ENCODE measurements at regions not wholly inside any gene's neighbourhood (a gene's known extent, or its start where the extent isn't known, plus 50 kb on each side); places are given as distances from the start of the nearest gene placed in this dataset.

- TF ChIP-seq REST (IDR thresholded peaks at IDR 0.05; ENCODE audit: borderline replicate concordance in 1 of 2, low read depth in 1 of 2, low read length in 2 of 2) (peak in 1 of 2 experiments; percentile 23; a peak in 1 of 4 replicates), BATF2 (CRISPR knock-in tag; IDR thresholded peaks at IDR 0.05) (no peak), RCOR2 (CRISPR knock-in tag; IDR thresholded peaks at IDR 0.05) (peak; percentile 58; the same call in 1 of the 2 replicates), GPN1 (CRISPR knock-in tag; IDR thresholded peaks at IDR 0.05; ENCODE audit: borderline replicate concordance) (no peak), HIVEP1 (CRISPR knock-in tag; IDR thresholded peaks at IDR 0.05) (no peak), ZMAT3 (CRISPR knock-in tag; conservative IDR thresholded peaks at IDR 0.05) (no peak; the same call in 1 of the 2 replicates), PHF8 (CRISPR knock-in tag; IDR thresholded peaks at IDR 0.05) (no peak), ZNF30 (CRISPR knock-in tag; IDR thresholded peaks at IDR 0.05) (no peak), KLF9 (CRISPR knock-in tag; IDR thresholded peaks at IDR 0.05; ENCODE audit: low read depth) (no peak), ZNF160 (CRISPR knock-in tag; IDR thresholded peaks at IDR 0.05) (no peak), ZKSCAN1 (IDR thresholded peaks at IDR 0.05; ENCODE audit: low read length) (no peak), ZNF704 (CRISPR knock-in tag; IDR thresholded peaks at IDR 0.05; ENCODE audit: borderline replicate concordance) (no peak), RFXANK (CRISPR knock-in tag; IDR thresholded peaks at IDR 0.05) (0 out of 2 replicates have a peak, but pooled peaks have one; percentile 21), CCAR2 (optimal IDR thresholded peaks at IDR 0.05; ENCODE audit: low read depth, low read length) (no peak), ZNF121 (CRISPR knock-in tag; IDR thresholded peaks at IDR 0.05) (no peak)
- TF ChIP-seq, protein P1, sequence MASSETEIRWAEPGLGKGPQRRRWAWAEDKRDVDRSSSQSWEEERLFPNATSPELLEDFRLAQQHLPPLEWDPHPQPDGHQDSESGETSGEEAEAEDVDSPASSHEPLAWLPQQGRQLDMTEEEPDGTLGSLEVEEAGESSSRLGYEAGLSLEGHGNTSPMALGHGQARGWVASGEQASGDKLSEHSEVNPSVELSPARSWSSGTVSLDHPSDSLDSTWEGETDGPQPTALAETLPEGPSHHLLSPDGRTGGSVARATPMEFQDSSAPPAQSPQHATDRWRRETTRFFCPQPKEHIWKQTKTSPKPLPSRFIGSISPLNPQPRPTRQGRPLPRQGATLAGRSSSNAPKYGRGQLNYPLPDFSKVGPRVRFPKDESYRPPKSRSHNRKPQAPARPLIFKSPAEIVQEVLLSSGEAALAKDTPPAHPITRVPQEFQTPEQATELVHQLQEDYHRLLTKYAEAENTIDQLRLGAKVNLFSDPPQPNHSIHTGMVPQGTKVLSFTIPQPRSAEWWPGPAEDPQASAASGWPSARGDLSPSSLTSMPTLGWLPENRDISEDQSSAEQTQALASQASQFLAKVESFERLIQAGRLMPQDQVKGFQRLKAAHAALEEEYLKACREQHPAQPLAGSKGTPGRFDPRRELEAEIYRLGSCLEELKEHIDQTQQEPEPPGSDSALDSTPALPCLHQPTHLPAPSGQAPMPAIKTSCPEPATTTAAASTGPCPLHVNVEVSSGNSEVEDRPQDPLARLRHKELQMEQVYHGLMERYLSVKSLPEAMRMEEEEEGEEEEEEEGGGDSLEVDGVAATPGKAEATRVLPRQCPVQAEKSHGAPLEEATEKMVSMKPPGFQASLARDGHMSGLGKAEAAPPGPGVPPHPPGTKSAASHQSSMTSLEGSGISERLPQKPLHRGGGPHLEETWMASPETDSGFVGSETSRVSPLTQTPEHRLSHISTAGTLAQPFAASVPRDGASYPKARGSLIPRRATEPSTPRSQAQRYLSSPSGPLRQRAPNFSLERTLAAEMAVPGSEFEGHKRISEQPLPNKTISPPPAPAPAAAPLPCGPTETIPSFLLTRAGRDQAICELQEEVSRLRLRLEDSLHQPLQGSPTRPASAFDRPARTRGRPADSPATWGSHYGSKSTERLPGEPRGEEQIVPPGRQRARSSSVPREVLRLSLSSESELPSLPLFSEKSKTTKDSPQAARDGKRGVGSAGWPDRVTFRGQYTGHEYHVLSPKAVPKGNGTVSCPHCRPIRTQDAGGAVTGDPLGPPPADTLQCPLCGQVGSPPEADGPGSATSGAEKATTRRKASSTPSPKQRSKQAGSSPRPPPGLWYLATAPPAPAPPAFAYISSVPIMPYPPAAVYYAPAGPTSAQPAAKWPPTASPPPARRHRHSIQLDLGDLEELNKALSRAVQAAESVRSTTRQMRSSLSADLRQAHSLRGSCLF (CRISPR knock-in tag; IDR thresholded peaks at IDR 0.05; ENCODE audit: borderline replicate concordance), result no peak
- TF ChIP-seq, protein P2, sequence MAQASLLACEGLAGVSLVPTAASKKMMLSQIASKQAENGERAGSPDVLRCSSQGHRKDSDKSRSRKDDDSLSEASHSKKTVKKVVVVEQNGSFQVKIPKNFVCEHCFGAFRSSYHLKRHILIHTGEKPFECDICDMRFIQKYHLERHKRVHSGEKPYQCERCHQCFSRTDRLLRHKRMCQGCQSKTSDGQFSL (CRISPR knock-in tag; IDR thresholded peaks at IDR 0.05), result no peak
- TF ChIP-seq, protein P3, sequence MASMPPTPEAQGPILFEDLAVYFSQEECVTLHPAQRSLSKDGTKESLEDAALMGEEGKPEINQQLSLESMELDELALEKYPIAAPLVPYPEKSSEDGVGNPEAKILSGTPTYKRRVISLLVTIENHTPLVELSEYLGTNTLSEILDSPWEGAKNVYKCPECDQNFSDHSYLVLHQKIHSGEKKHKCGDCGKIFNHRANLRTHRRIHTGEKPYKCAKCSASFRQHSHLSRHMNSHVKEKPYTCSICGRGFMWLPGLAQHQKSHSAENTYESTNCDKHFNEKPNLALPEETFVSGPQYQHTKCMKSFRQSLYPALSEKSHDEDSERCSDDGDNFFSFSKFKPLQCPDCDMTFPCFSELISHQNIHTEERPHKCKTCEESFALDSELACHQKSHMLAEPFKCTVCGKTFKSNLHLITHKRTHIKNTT (CRISPR knock-in tag; IDR thresholded peaks at IDR 0.05), result no peak
These were observed 92.5 kb upstream of the ADGRF1 start (continued) for GRCh38 chr6:47134476-47135189.
